DND-41 (cell line): ENCODE measurements at regions not wholly inside any gene's neighbourhood (a gene's known extent, or its start where the extent isn't known, plus 50 kb on each side); places are given as distances from the start of the nearest gene placed in this dataset.

Experiments used
- ATAC-seq: fragments of 200-7000 bp; cut with Tn5 transposase; 3 replicates; pipeline ENCODE4 v1.9.1; 2021; ENCODE audit warnings: low read depth; ENCODE audit not compliant: insufficient read depth
- DNase-seq: peaks from one replicate; pipeline ENCODE4 v3.0.0-alpha.2; 2020
- H2AFZ ChIP-seq: 2 replicates; pipeline ENCODE4 v1.6.0; 2012; ENCODE audit warnings: low read depth, low read length
- H3K27ac ChIP-seq: 2 replicates; pipeline ENCODE4 v1.5.1; 2012; ENCODE audit warnings: low read length, inconsistent platforms
- H3K27me3 ChIP-seq: fragments of 200-600 bp; sonication (generic); 2 replicates; pipeline ENCODE4 v1.6.0; 2012; ENCODE audit warnings: low read length, mild to moderate bottlenecking, inconsistent platforms; ENCODE audit not compliant: insufficient read depth, poor library complexity
- H3K36me3 ChIP-seq: 2 replicates; pipeline ENCODE4 v1.5.1; 2012; ENCODE audit warnings: low read length, inconsistent platforms; ENCODE audit not compliant: insufficient read depth
- H3K4me1 ChIP-seq: 2 replicates; pipeline ENCODE4 v1.5.1; 2012; ENCODE audit warnings: mild to moderate bottlenecking, low read length; ENCODE audit not compliant: insufficient read depth
- H3K4me2 ChIP-seq: 2 replicates; pipeline ENCODE4 v1.6.0; 2012; ENCODE audit warnings: mild to moderate bottlenecking, moderate library complexity, low read length, inconsistent platforms; ENCODE audit not compliant: insufficient read depth
- H3K4me3 ChIP-seq, 2 experiments: fragments of 200-600 bp in 1 of 2; shearing (Covaris generic) in 1 of 2; 2 replicates each; pipeline ENCODE4 v1.5.1; 2012 to 2016; ENCODE audit warnings: inconsistent platforms in 2 of 2, low read length in 2 of 2, mild to moderate bottlenecking in 2 of 2, low read depth in 1 of 2, moderate library complexity in 1 of 2
- H3K79me2 ChIP-seq: 2 replicates; pipeline ENCODE4 v1.6.0; 2012; ENCODE audit warnings: low read length, inconsistent platforms; ENCODE audit not compliant: insufficient read depth
- H3K9ac ChIP-seq: 2 replicates; pipeline ENCODE4 v1.6.0; 2012; ENCODE audit warnings: low read depth, mild to moderate bottlenecking, inconsistent platforms, low read length, moderate library complexity
- H3K9me3 ChIP-seq: 2 replicates; pipeline ENCODE4 v1.5.1; 2012; ENCODE audit warnings: low read length, moderate library complexity, mild to moderate bottlenecking, inconsistent platforms; ENCODE audit not compliant: insufficient read depth, severe bottlenecking
- H4K20me1 ChIP-seq: 2 replicates; pipeline ENCODE4 v1.6.0; 2012; ENCODE audit warnings: low read length; ENCODE audit not compliant: insufficient read depth
- CTCF ChIP-seq: IDR thresholded peaks from 2 replicates; pipeline ENCODE4 v1.5.1; 2012; ENCODE audit warnings: borderline replicate concordance, low read length, moderate library complexity, mild to moderate bottlenecking; ENCODE audit not compliant: poor library complexity, severe bottlenecking; ENCODE audit errors: extremely low read depth
- EZH2 ChIP-seq: IDR thresholded peaks from 3 replicates; pipeline ENCODE4 v1.6.1; 2012; ENCODE audit warnings: borderline replicate concordance, low read depth, mild to moderate bottlenecking, moderate library complexity, low read length, inconsistent platforms; ENCODE audit not compliant: severe bottlenecking

- Histone ChIP-seq H3K4me2 (no peak overlapping the region), H3K4me3 (no peak overlapping the region), H3K9me3 (no peaks in the 10 kb centered on the region), H4K20me1 (no peaks in the 10 kb centered on the region), H3K9ac (no peak overlapping the region), H3K36me3 (no peaks in the 10 kb centered on the region), H3K27ac (no peak overlapping the region), H2AFZ (no peak overlapping the region), H3K4me1 (no peaks in the 10 kb centered on the region), H3K79me2 (no peaks in the 10 kb centered on the region), H3K27me3 (peaks cover 4% of the 10 kb centered on the region)
- no peak for DNase-seq
- no peak for ATAC-seq
- TF ChIP-seq EZH2 (no peak), CTCF (no peak)
Observed at GRCh38 chr12:13539051-13539450, 342.5 kb downstream of the EMP1 start.

- peaks cover 4% of the 10 kb centered on the region for H3K27me3 ChIP-seq
- no peak for TF ChIP-seq CTCF
- no peak for TF ChIP-seq EZH2
- no peak for DNase-seq
Observed at GRCh38 chr12:13538136-13538535, 341.6 kb downstream of the EMP1 start.

GRCh38 chr12:13537623-13538022, 341.1 kb downstream of the EMP1 start:
- Histone ChIP-seq H3K27me3 (peaks cover 2% of the 10 kb centered on the region), H3K4me3 (no peak overlapping the region), H3K36me3 (no peaks in the 10 kb centered on the region), H2AFZ (no peak overlapping the region), H3K4me2 (no peak overlapping the region), H3K9ac (no peak overlapping the region), H3K79me2 (no peaks in the 10 kb centered on the region), H4K20me1 (no peaks in the 10 kb centered on the region), H3K4me1 (no peaks in the 10 kb centered on the region), H3K27ac (no peak overlapping the region), H3K9me3 (no peaks in the 10 kb centered on the region)
- TF ChIP-seq EZH2, result no peak
- TF ChIP-seq CTCF, result no peak
- ATAC-seq (no peak), DNase-seq (no peak)

More at GRCh38 chr12:13538136-13538535, 341.6 kb downstream of the EMP1 start:
- Histone ChIP-seq H3K4me2 (no peak overlapping the region), H3K4me1 (no peaks in the 10 kb centered on the region), H3K9ac (no peak overlapping the region), H3K79me2 (no peaks in the 10 kb centered on the region), H4K20me1 (no peaks in the 10 kb centered on the region), H3K4me3 (no peak overlapping the region), H2AFZ (no peak overlapping the region), H3K36me3 (no peaks in the 10 kb centered on the region), H3K9me3 (no peaks in the 10 kb centered on the region), H3K27ac (no peak overlapping the region)
- no peak for ATAC-seq
